AG10803 (cell line): ENCODE measurements at regions not wholly inside any gene's neighbourhood (a gene's known extent, or its start where the extent isn't known, plus 50 kb on each side); places are given as distances from the start of the nearest gene placed in this dataset.
A peak's percentile ranks its signal among the peaks of the same experiment; 100 is the strongest.
"Not testable (repeated sequence)": the region's sequence is repeated elsewhere in the genome, so short reads cannot be mapped to it uniquely, and the experiment has no call there.

Experiments used
- DNase-seq: peaks from one replicate; pipeline ENCODE4 v3.0.0; 2010; ENCODE audit warnings: low read depth
- H3K4me3 ChIP-seq: 2 replicates; pipeline ENCODE4 v1.5.1; 2011; ENCODE audit warnings: mild to moderate bottlenecking, low read length, control low read depth
- CTCF ChIP-seq: conservative IDR thresholded peaks from 2 replicates; pipeline ENCODE4 v1.5.1; 2011; ENCODE audit warnings: mild to moderate bottlenecking, low read length, control low read depth, inconsistent platforms

DNA sequence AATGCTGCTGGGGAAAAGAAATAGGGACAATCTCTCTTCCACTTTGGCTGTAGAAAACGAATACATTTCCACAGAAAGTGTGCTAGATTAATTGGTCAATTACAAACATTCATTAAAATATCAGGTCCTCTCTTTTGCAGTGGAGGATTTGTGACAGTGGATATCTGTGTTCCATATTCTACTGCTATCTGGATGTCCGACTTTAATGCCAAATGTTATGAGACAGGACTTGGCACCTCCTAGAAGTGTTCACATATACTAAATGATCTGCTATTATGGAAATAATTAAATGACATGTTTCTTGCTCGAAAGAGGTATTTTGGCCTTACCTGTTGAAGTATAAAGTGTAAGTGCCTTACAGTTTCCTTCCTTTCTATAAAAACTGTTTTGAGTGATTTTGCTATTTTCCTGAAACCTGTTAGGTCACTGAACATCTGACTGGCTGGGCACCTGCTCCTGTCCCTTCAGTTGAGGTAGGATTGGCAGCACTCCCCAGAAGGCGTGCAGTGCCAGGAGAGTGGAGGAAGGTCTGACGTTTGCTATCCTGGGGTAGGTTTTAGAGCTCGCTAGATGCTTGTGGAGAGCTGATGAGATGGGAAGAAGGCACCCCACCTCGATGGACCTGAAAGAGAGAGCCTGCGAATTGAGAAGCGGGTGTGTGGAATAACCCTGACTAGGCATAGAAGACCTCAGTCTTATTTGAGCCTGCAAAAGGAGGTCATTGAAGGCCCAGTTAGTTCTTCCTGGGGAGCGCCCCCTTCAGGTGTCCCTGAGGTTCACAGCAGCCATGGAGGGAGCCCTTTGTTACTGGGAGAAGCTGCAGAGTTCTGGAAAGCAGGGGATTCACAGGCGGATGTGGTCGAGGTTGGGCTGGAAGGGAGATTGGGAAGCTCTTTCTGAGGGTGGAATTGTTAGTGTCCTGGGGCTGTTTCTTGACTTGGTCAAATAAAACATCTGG is 159.4 kb upstream of the ZNF267 start:
- no peak for DNase-seq
- peak; percentile 26 for TF ChIP-seq CTCF
- peak overlapping the region; percentile 97 for H3K4me3 ChIP-seq

- no peak for DNase-seq
- no peak overlapping the region for H3K4me3 ChIP-seq
- TF ChIP-seq CTCF: no peak
Measured at GRCh38 chr16:31714903-31715504, 158.6 kb upstream of the ZNF267 start.

- DNase-seq: no peak
- no peak for TF ChIP-seq CTCF
- H3K4me3 ChIP-seq: no peak overlapping the region
Measured at GRCh38 chr16:31715915-31716314, 157.7 kb upstream of the ZNF267 start.

DNA sequence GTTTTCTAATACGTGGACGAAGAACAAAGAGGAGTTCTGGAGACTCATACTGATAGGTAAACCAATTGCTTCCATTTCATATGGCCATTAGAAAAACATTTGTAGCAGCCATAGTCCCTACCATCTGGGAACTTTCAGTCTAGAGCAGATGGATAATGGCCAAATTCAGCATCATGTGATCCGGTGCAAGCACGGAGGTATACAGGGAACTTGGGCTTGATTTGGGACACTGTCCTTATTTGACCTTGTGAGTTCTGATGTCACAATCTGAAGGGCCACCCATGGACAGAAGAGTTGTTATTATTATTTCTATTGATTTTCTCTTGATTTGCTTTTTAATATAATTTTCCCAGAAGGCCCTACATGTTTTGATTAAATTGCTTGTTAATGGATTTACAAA is 154.6 kb upstream of the ZNF267 start:
- no peak overlapping the region for H3K4me3 ChIP-seq
- no peak for TF ChIP-seq CTCF
- DNase-seq: no peak

DNA sequence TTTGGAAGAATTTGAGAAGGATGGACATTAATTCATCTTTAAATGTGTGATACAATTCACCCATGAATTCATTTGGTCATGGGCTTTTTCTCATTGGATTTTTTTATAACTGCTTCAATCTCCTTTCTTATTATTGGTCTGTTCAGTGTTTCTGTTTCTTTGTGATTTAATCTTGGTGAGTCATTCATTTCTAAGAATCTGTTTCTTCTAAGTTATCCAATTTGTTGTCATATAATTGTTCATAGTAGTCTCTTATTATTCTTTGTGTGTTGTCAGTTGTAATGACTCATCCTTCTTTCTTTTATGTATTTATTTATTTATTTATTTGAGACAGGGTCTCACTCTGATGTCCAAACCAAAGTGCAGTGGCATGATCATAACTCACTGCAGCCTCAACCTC is 146.1 kb upstream of the ZNF267 start:
- H3K4me3 ChIP-seq: no peak overlapping the region
- no peak for TF ChIP-seq CTCF
- DNase-seq: no peak

GRCh38 chr16:31734265-31734664 is 139.3 kb upstream of the ZNF267 start:
- no peak overlapping the region for H3K4me3 ChIP-seq
- TF ChIP-seq CTCF: no peak
- DNase-seq: no peak

GRCh38 chr16:31745098-31745497 is 128.5 kb upstream of the ZNF267 start:
- H3K4me3 ChIP-seq, DNase-seq: not testable (repeated sequence)
